ENCODE measurements at regions not wholly inside any gene's neighbourhood (a gene's known extent, or its start where the extent isn't known, plus 50 kb on each side); places are given as distances from the start of the nearest gene placed in this dataset.

DNA sequence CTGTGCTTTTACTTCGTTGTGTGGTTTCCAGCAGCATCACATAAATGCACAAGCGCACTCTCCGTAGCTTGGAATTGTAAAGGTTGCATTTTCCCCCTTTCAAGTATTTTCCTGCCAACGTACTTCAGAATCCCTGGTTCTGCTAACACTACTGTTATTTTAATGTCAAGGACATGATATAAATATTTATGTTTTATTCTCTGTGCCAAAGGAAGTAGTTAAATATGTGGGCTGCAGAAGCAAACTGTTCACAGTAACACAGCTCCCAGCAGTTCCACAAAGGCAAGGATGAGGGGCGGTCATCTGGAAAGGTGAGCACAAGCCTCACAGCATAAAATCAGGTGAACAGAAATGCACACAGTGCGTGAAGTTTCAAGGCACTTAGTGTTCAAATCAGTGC lies 85.3 kb upstream of the PDE10A start:
- TF ChIP-seq, protein P1, sequence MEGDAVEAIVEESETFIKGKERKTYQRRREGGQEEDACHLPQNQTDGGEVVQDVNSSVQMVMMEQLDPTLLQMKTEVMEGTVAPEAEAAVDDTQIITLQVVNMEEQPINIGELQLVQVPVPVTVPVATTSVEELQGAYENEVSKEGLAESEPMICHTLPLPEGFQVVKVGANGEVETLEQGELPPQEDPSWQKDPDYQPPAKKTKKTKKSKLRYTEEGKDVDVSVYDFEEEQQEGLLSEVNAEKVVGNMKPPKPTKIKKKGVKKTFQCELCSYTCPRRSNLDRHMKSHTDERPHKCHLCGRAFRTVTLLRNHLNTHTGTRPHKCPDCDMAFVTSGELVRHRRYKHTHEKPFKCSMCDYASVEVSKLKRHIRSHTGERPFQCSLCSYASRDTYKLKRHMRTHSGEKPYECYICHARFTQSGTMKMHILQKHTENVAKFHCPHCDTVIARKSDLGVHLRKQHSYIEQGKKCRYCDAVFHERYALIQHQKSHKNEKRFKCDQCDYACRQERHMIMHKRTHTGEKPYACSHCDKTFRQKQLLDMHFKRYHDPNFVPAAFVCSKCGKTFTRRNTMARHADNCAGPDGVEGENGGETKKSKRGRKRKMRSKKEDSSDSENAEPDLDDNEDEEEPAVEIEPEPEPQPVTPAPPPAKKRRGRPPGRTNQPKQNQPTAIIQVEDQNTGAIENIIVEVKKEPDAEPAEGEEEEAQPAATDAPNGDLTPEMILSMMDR (IDR thresholded peaks at IDR 0.05), result no peak
- TF ChIP-seq EZH2 (IDR thresholded peaks at IDR 0.05; ENCODE audit: borderline replicate concordance, insufficient read depth, low read depth, low read length, poor library complexity, severe bottlenecking), result no peak

Measured in B cell (primary cell).